Left lung (tissue), 4 donors: ENCODE measurements at regions not wholly inside any gene's neighbourhood (a gene's known extent, or its start where the extent isn't known, plus 50 kb on each side); places are given as distances from the start of the nearest gene placed in this dataset.

Experiments used
- ATAC-seq: fragments of 200-7000 bp; cut with Tn5 transposase; one replicate; pipeline ENCODE4 v1.9.1; 2020; ENCODE audit warnings: moderate library complexity
- DNase-seq, 4 donors: peaks; one replicate each; pipeline ENCODE4 v3.0.0-alpha.2; 2013 to 2020
- H3K27ac ChIP-seq, 2 donors: fragments of 200-600 bp; sonication (generic) in 1 of 2; one replicate each; pipeline versions ENCODE4 v1.5.0 to v1.8.0; 2020 to 2021
- H3K27me3 ChIP-seq, 2 donors: fragments of 200-600 bp; sonication (generic) in 1 of 2; one replicate each; pipeline versions ENCODE4 v1.5.0 to v1.8.0; 2020 to 2021
- H3K36me3 ChIP-seq, 2 donors: fragments of 200-600 bp; sonication (generic) in 1 of 2; one replicate each; pipeline versions ENCODE4 v1.5.0 to v1.8.0; 2020 to 2021
- H3K4me1 ChIP-seq, 2 donors: fragments of 200-600 bp; one replicate each; pipeline ENCODE4 v1.8.0; 2021
- H3K4me3 ChIP-seq, 2 donors: fragments of 200-600 bp; sonication (generic) in 1 of 2; one replicate each; pipeline versions ENCODE4 v1.5.0 to v1.8.0; 2020 to 2021; ENCODE audit warnings: mild to moderate bottlenecking in 1 of 2
- H3K9me3 ChIP-seq, 2 donors: fragments of 200-600 bp; sonication (generic) in 1 of 2; one replicate each; pipeline versions ENCODE4 v1.5.0 to v1.8.0; 2020 to 2021
- CTCF ChIP-seq, 2 donors: fragments of 200-600 bp; sonication (generic) in 1 of 2; IDR thresholded peaks; one replicate each; pipeline versions ENCODE4 v1.5.0 to v1.8.0; 2021; ENCODE audit warnings: antibody characterized with exemption in 2 of 2
- intact Hi-C, 2 donors: fragments of 100-400 bp; cut with DNase I; formaldehyde crosslinking; loops; one replicate each; pipeline versions ENCODE4 v1.11.2 to v1.14.2; 2022
- donor health status: DM: no; HTN: yes; CAD: no.
- donor health status: DM: no; HTN: no; CAD: no.

DNA sequence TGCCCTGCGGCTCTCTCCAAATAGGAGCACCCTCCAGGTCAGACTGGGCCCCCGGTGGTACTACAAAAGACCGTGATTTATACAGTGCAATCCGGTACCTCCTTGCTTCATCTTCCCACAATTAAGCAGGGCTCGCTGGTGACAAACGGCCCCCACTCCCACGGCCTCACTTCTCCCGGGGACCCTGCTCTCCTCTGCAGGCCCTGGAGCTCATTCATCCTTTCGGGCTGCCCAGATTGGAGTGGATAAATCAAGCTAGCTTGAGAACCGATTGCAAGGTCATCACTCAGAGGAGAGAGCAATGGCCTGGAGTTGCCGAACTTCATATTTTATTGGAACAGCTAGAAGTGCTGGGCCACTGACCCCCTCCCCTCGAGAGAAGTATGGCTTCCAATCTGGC lies 193.5 kb upstream of the IRX6 start:
- H3K4me1 ChIP-seq = no peaks in the 10 kb centered on the region
- no peaks in the 10 kb centered on the region for H3K9me3 ChIP-seq
- no peak for ATAC-seq
- no peak for TF ChIP-seq CTCF (IDR thresholded peaks at IDR 0.05)
- no peak for DNase-seq
- no peaks in the 10 kb centered on the region for H3K27me3 ChIP-seq
- intact Hi-C loops = no loop called here
- no peak overlapping the region for H3K27ac ChIP-seq
- H3K36me3 ChIP-seq = no peaks in the 10 kb centered on the region
- H3K4me3 ChIP-seq = no peak overlapping the region

GRCh38 chr16:55130911-55131310 lies 193.1 kb upstream of the IRX6 start:
- TF ChIP-seq CTCF (IDR thresholded peaks at IDR 0.05) = no peak
- no peak overlapping the region for H3K27ac ChIP-seq

DNA sequence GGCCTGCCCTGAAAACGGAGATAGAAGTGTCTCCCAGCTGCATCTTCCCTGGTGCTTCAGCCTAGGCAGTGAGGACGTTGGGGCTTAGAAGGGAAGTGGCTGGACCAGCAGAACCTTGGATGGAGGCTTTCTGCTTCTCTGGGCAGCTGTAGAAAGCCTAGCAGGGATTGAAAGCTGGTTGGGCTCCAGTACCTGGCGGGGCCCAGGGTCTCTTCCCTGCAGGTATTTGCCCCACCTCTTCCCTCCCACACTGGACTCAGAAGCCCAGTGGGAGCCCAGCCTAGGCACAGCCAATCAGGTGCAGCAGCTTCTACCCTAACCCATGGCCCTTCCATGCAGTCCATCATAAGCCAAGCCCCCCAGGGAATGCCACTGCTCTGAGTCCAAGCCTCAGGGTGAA lies 190.3 kb upstream of the IRX6 start:
- H3K9me3 ChIP-seq = no peaks in the 10 kb centered on the region
- no peak for DNase-seq
- H3K4me1 ChIP-seq = no peaks in the 10 kb centered on the region
- H3K36me3 ChIP-seq = no peaks in the 10 kb centered on the region
- TF ChIP-seq CTCF (IDR thresholded peaks at IDR 0.05) = no peak
- no peaks in the 10 kb centered on the region for H3K27me3 ChIP-seq
- no peak for ATAC-seq
- intact Hi-C loops = no loop called here
- no peak overlapping the region for H3K4me3 ChIP-seq
- no peak overlapping the region for H3K27ac ChIP-seq

More at GRCh38 chr16:55130911-55131310, 193.1 kb upstream of the IRX6 start:
- Histone ChIP-seq H3K27me3 (no peaks in the 10 kb centered on the region), H3K4me3 (no peak overlapping the region), H3K9me3 (no peaks in the 10 kb centered on the region), H3K36me3 (no peaks in the 10 kb centered on the region), H3K4me1 (no peaks in the 10 kb centered on the region)
- intact Hi-C loops = no loop called here
- no peak for ATAC-seq
- no peak for DNase-seq

GRCh38 chr16:55136356-55137150 lies 187.4 kb upstream of the IRX6 start:
- no peak for ATAC-seq
- no peak overlapping the region for H3K4me3 ChIP-seq
- no peaks in the 10 kb centered on the region for H3K9me3 ChIP-seq
- intact Hi-C loops = no loop called here
- no peak for DNase-seq
- no peak overlapping the region for H3K27ac ChIP-seq
- no peaks in the 10 kb centered on the region for H3K4me1 ChIP-seq
- no peaks in the 10 kb centered on the region for H3K36me3 ChIP-seq
- TF ChIP-seq CTCF (IDR thresholded peaks at IDR 0.05) = no peak
- H3K27me3 ChIP-seq = no peaks in the 10 kb centered on the region

GRCh38 chr16:55138298-55138697 lies 185.7 kb upstream of the IRX6 start:
- intact Hi-C loops = no loop called here
- Histone ChIP-seq H3K36me3 (no peaks in the 10 kb centered on the region), H3K4me3 (no peak overlapping the region), H3K4me1 (no peaks in the 10 kb centered on the region), H3K27me3 (no peaks in the 10 kb centered on the region), H3K27ac (no peak overlapping the region), H3K9me3 (no peaks in the 10 kb centered on the region)
- ATAC-seq (no peak), DNase-seq (no peak)
- no peak for TF ChIP-seq CTCF (IDR thresholded peaks at IDR 0.05)
